ENCODE measurements at regions not wholly inside any gene's neighbourhood (a gene's known extent, or its start where the extent isn't known, plus 50 kb on each side); places are given as distances from the start of the nearest gene placed in this dataset.

- no peak overlapping the region for H3K18ac ChIP-seq (ENCODE audit: low read depth in 1 of 2, low read length in 2 of 2)
- peaks cover 0 to 71% of the 10 kb centered on the region in 2 experiments for H3K27me3 ChIP-seq (ENCODE audit: control insufficient read depth in 1 of 2, insufficient read depth in 1 of 2, low read length in 2 of 2)
- no peak overlapping the region for H3K9ac ChIP-seq (ENCODE audit: low read length)
- 65% methylated on average over 3 of the region's 6 CpGs for WGBS
- H4K8ac ChIP-seq (ENCODE audit: low read length): no peak overlapping the region
- no peak for DNase-seq
- H3K4me2 ChIP-seq (ENCODE audit: low read length, poor library complexity, severe bottlenecking): no peak overlapping the region
- H3K36me3 ChIP-seq (ENCODE audit: control insufficient read depth in 1 of 2, insufficient read depth in 2 of 2, low read depth in 1 of 2, low read length in 2 of 2): no peaks in the 10 kb centered on the region
- H3K9me3 ChIP-seq (ENCODE audit: control insufficient read depth, low read length): no peaks in the 10 kb centered on the region
- no peak overlapping the region for H2BK15ac ChIP-seq (ENCODE audit: low read depth, poor library complexity, severe bottlenecking)
- H2AK5ac ChIP-seq (ENCODE audit: low read length, severe bottlenecking): no peak overlapping the region
- H3K27ac ChIP-seq (ENCODE audit: low read length, poor library complexity, severe bottlenecking): no peak overlapping the region
- H3K4me3 ChIP-seq (ENCODE audit: insufficient read depth in 1 of 2, low read depth in 1 of 2, low read length in 2 of 2): no peak overlapping the region
- H3K79me1 ChIP-seq (replicated peaks; ENCODE audit: low read length, poor library complexity, severe bottlenecking): no peaks in the 10 kb centered on the region
- no peak overlapping the region for H2BK120ac ChIP-seq (ENCODE audit: low read depth, low read length)
- H3K23ac ChIP-seq (ENCODE audit: low read length in 2 of 2): no peak overlapping the region
- no peak overlapping the region for H4K91ac ChIP-seq (ENCODE audit: low read length)
- no peak overlapping the region for H3K4ac ChIP-seq (ENCODE audit: low read depth in 1 of 2, low read length in 2 of 2)
- no peak overlapping the region for H3K14ac ChIP-seq (ENCODE audit: low read length in 2 of 2)
- no peak overlapping the region for H2BK5ac ChIP-seq (ENCODE audit: low read depth, low read length, poor library complexity, severe bottlenecking)
- H2AFZ ChIP-seq (ENCODE audit: low read depth, low read length): no peak overlapping the region
- H3K4me1 ChIP-seq (ENCODE audit: control insufficient read depth, insufficient read depth, low read depth, low read length): no peaks in the 10 kb centered on the region
- no peak overlapping the region for H2BK12ac ChIP-seq (ENCODE audit: low read length in 2 of 2)
Observed at GRCh38 chr20:58002901-58003300, 225.6 kb downstream of the ANKRD60 start.

DNA sequence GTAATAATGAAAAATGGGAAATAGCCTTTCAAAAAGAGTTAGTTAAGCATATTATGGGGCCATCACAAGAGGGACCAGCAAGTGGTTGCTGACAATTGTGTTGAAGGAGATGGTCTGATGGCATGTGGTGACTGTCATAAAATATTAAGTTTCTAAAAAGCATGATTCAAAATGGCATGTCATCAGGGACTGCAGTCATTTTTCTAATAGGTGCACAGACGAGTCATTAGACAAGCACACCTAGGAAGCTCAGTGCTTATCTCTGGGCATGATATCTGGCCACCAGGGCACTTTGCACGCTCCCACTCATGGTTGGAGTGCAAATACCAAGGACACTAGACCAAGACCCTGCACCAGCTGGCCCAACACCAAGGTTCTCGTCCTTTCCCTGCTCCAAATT, 226.5 kb downstream of the ANKRD60 start:
- Histone ChIP-seq H2AK5ac (ENCODE audit: low read length, severe bottlenecking) (no peak overlapping the region), H3K4me2 (ENCODE audit: low read length, poor library complexity, severe bottlenecking) (no peak overlapping the region), H3K36me3 (ENCODE audit: control insufficient read depth in 1 of 2, insufficient read depth in 2 of 2, low read depth in 1 of 2, low read length in 2 of 2) (no peaks in the 10 kb centered on the region), H3K23ac (ENCODE audit: low read length in 2 of 2) (no peak overlapping the region), H3K14ac (ENCODE audit: low read length in 2 of 2) (no peak overlapping the region), H3K9me3 (ENCODE audit: control insufficient read depth, low read length) (no peaks in the 10 kb centered on the region), H3K4ac (ENCODE audit: low read depth in 1 of 2, low read length in 2 of 2) (no peak overlapping the region), H2BK120ac (ENCODE audit: low read depth, low read length) (no peak overlapping the region), H2BK12ac (ENCODE audit: low read length in 2 of 2) (no peak overlapping the region), H3K4me1 (ENCODE audit: control insufficient read depth, insufficient read depth, low read depth, low read length) (no peaks in the 10 kb centered on the region), H3K9ac (ENCODE audit: low read length) (no peak overlapping the region), H2AFZ (ENCODE audit: low read depth, low read length) (no peak overlapping the region), H4K91ac (ENCODE audit: low read length) (no peak overlapping the region), H3K27ac (ENCODE audit: low read length, poor library complexity, severe bottlenecking) (no peak overlapping the region), H3K18ac (ENCODE audit: low read depth in 1 of 2, low read length in 2 of 2) (no peak overlapping the region), H3K4me3 (ENCODE audit: insufficient read depth in 1 of 2, low read depth in 1 of 2, low read length in 2 of 2) (no peak overlapping the region), H2BK5ac (ENCODE audit: low read depth, low read length, poor library complexity, severe bottlenecking) (no peak overlapping the region), H4K8ac (ENCODE audit: low read length) (no peak overlapping the region), H3K27me3 (ENCODE audit: control insufficient read depth in 1 of 2, insufficient read depth in 1 of 2, low read length in 2 of 2) (peaks cover 0 to 69% of the 10 kb centered on the region in 2 experiments), H3K79me1 (replicated peaks; ENCODE audit: low read length, poor library complexity, severe bottlenecking) (no peaks in the 10 kb centered on the region), H2BK15ac (ENCODE audit: low read depth, poor library complexity, severe bottlenecking) (no peak overlapping the region)
- 50% methylated on average over 3 of the region's 3 CpGs for WGBS
- no peak for DNase-seq

DNA sequence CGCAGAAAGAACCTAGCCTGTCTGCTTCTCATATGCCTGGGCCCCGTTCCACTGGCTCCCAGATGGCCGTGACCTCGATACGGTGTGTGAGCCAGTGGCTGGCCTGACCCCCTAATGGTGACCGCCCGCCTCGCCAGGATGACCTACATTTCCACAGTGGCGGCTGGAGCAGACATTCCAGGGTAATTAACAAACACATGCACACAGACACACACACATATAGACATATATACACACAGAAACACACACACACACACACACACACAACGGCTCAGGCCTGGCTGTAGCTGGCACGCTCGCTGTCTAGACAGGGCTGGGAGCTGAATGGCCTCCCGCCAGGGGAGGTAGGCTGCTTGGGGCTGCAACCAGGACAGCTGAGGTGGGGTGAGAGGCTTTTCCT, 227.1 kb downstream of the ANKRD60 start:
- H3K79me1 ChIP-seq (replicated peaks; ENCODE audit: low read length, poor library complexity, severe bottlenecking): no peaks in the 10 kb centered on the region
- no peaks in the 10 kb centered on the region for H3K36me3 ChIP-seq (ENCODE audit: control insufficient read depth in 1 of 2, insufficient read depth in 2 of 2, low read depth in 1 of 2, low read length in 2 of 2)
- no peak overlapping the region for H3K18ac ChIP-seq (ENCODE audit: low read depth in 1 of 2, low read length in 2 of 2)
- no peak overlapping the region for H3K14ac ChIP-seq (ENCODE audit: low read length in 2 of 2)
- H2BK5ac ChIP-seq (ENCODE audit: low read depth, low read length, poor library complexity, severe bottlenecking): no peak overlapping the region
- H3K4ac ChIP-seq (ENCODE audit: low read depth in 1 of 2, low read length in 2 of 2): no peak overlapping the region
- no peak overlapping the region for H3K4me2 ChIP-seq (ENCODE audit: low read length, poor library complexity, severe bottlenecking)
- no peak for DNase-seq
- no peak overlapping the region for H3K4me3 ChIP-seq (ENCODE audit: insufficient read depth in 1 of 2, low read depth in 1 of 2, low read length in 2 of 2)
- H2AFZ ChIP-seq (ENCODE audit: low read depth, low read length): no peak overlapping the region
- H2BK12ac ChIP-seq (ENCODE audit: low read length in 2 of 2): no peak overlapping the region
- peak overlapping the region; percentile 14 for H4K8ac ChIP-seq (ENCODE audit: low read length)
- 85% methylated on average over 12 of the region's 13 CpGs for whole genome bisulfite sequencing
- no peak overlapping the region for H3K23ac ChIP-seq (ENCODE audit: low read length in 2 of 2)
- no peak overlapping the region for H3K9ac ChIP-seq (ENCODE audit: low read length)
- H4K91ac ChIP-seq (ENCODE audit: low read length): peak overlapping the region; percentile 45
- H3K27ac ChIP-seq (ENCODE audit: low read length, poor library complexity, severe bottlenecking): no peak overlapping the region
- no peak overlapping the region for H2BK15ac ChIP-seq (ENCODE audit: low read depth, poor library complexity, severe bottlenecking)
- H2AK5ac ChIP-seq (ENCODE audit: low read length, severe bottlenecking): no peak overlapping the region
- H3K9me3 ChIP-seq (ENCODE audit: control insufficient read depth, low read length): no peaks in the 10 kb centered on the region
- H3K27me3 ChIP-seq (ENCODE audit: control insufficient read depth in 1 of 2, insufficient read depth in 1 of 2, low read length in 2 of 2): peaks cover 0 to 63% of the 10 kb centered on the region in 2 experiments
- no peak overlapping the region for H2BK120ac ChIP-seq (ENCODE audit: low read depth, low read length)
- H3K4me1 ChIP-seq (ENCODE audit: control insufficient read depth, insufficient read depth, low read depth, low read length): no peaks in the 10 kb centered on the region

- H3K4me2 ChIP-seq (ENCODE audit: low read length, poor library complexity, severe bottlenecking): no peak overlapping the region
- no peaks in the 10 kb centered on the region for H3K9me3 ChIP-seq (ENCODE audit: control insufficient read depth, low read length)
- H3K18ac ChIP-seq (ENCODE audit: low read depth in 1 of 2, low read length in 2 of 2): no peak overlapping the region
- H2BK15ac ChIP-seq (ENCODE audit: low read depth, poor library complexity, severe bottlenecking): no peak overlapping the region
- peaks cover 0 to 58% of the 10 kb centered on the region in 2 experiments for H3K27me3 ChIP-seq (ENCODE audit: control insufficient read depth in 1 of 2, insufficient read depth in 1 of 2, low read length in 2 of 2)
- no peaks in the 10 kb centered on the region for H3K36me3 ChIP-seq (ENCODE audit: control insufficient read depth in 1 of 2, insufficient read depth in 2 of 2, low read depth in 1 of 2, low read length in 2 of 2)
- 85% methylated on average over 2 of the region's 2 CpGs for WGBS
- H2BK5ac ChIP-seq (ENCODE audit: low read depth, low read length, poor library complexity, severe bottlenecking): no peak overlapping the region
- H3K4me3 ChIP-seq (ENCODE audit: insufficient read depth in 1 of 2, low read depth in 1 of 2, low read length in 2 of 2): no peak overlapping the region
- H2AFZ ChIP-seq (ENCODE audit: low read depth, low read length): no peak overlapping the region
- H3K27ac ChIP-seq (ENCODE audit: low read length, poor library complexity, severe bottlenecking): no peak overlapping the region
- H3K9ac ChIP-seq (ENCODE audit: low read length): no peak overlapping the region
- H4K91ac ChIP-seq (ENCODE audit: low read length): no peak overlapping the region
- H4K8ac ChIP-seq (ENCODE audit: low read length): no peak overlapping the region
- no peak overlapping the region for H2AK5ac ChIP-seq (ENCODE audit: low read length, severe bottlenecking)
- H2BK120ac ChIP-seq (ENCODE audit: low read depth, low read length): no peak overlapping the region
- no peak overlapping the region for H3K4ac ChIP-seq (ENCODE audit: low read depth in 1 of 2, low read length in 2 of 2)
- H3K14ac ChIP-seq (ENCODE audit: low read length in 2 of 2): no peak overlapping the region
- no peak overlapping the region for H2BK12ac ChIP-seq (ENCODE audit: low read length in 2 of 2)
- H3K4me1 ChIP-seq (ENCODE audit: control insufficient read depth, insufficient read depth, low read depth, low read length): no peaks in the 10 kb centered on the region
- no peak for DNase-seq
- H3K79me1 ChIP-seq (replicated peaks; ENCODE audit: low read length, poor library complexity, severe bottlenecking): no peaks in the 10 kb centered on the region
- H3K23ac ChIP-seq (ENCODE audit: low read length in 2 of 2): no peak overlapping the region
Observed at GRCh38 chr20:58000861-58001260, 227.6 kb downstream of the ANKRD60 start.
